ENCODE measurements at regions not wholly inside any gene's neighbourhood (a gene's known extent, or its start where the extent isn't known, plus 50 kb on each side); places are given as distances from the start of the nearest gene placed in this dataset.
"Not testable (repeated sequence)": the region's sequence is repeated elsewhere in the genome, so short reads cannot be mapped to it uniquely, and the experiment has no call there.

DNA sequence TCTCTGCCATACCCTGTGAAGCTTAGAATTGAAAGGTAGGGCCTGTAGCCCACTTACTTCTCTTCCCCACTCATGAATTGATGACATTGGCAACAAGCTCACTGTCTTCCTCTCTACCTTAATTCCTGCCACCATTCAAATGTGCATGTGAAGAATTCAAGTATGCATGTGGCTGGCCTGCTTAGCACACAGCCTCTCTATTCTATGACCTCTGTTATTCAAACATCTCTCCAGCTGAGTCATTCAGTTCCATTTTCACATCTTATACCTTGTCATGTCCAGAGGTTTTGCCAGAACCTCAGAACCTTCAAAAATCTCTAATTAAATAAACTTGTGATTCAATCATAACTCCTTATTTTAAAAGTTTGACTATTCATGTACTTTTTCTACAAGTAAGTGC, 114.7 kb upstream of the MAN2A1 start:
- DNase-seq: no peak

DNA sequence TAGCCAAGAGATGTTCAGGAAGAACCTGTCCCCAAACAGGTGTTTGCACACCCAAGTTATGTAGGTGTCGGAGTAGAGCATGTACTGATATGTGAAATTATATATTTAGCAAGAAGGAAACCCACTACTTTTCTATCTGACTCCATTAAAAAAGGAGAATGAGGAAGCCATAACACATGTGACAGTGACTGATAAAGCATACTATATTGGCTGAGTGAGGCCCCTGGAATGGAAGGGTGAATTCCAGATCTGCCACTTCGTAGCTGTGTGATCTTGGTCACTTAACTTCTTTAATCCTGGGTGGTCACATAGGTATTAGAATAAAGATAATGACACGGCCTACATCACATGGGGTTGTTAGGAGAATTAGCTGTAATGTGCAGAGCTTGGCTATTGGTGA, 116.0 kb upstream of the MAN2A1 start:
- no peak for DNase-seq

DNA sequence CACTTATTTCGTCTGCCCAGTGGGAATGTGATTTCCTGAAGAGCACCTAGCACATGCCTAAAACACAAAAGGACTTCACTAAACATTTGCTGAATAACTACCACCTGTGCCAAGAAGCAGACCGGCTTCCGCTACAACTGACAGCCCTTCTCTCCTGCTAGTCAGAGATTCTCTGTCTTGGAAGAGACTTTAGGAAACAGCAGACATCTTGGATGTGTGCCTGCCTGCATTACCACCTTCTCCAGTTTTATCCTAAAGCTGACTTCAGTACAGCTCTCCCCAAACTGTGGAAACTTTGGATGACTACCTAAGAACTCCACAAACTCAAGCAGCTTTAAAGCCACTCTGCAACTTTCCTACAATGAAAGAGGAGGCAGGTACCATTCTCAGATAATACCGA, 116.5 kb upstream of the MAN2A1 start:
- no peak for DNase-seq

DNA sequence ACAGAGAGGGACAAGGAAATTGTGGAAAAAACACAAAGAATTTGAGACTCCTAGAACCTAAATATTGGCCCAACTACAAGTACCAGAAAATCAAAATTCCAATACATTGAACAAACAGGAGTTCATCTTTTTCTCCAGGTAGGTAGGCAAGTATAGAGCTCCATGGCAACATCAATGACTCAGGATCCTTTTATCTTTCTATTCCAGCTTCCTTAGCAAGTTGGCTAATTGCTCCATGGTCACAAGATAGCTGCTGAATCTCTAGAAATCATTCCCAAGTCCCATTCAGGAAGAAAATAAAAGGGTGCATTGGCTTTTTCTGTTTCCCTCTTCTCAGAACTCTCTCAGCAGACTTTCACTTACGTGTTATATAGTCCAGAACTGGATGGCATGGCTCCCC, 117.9 kb upstream of the MAN2A1 start:
- no peak for DNase-seq

DNA sequence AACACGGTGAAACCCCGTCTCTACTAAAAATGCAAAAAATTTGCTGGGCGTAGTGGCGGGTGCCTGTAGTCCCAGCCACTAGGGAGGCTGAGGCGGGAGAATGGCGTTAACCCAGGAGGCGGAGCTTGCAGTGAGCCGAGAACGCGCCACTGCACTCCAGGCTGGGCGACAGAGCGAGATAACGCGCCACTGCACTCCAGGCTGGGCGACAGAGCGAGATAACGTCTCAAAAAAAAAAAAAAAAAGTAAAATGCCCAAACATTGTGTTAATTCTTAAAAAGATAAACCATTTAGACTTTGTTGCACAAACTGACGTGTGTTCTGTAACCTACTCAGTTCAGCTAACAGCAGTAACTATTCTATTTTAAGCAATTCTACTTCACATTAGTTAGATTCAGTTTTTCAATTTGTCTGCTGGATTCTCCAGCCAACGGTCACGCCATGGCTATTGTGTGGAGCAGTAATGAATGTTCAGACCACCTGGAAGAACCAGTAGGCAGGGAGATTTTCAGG, 119.3 kb upstream of the MAN2A1 start:
- no peak for DNase-seq

DNA sequence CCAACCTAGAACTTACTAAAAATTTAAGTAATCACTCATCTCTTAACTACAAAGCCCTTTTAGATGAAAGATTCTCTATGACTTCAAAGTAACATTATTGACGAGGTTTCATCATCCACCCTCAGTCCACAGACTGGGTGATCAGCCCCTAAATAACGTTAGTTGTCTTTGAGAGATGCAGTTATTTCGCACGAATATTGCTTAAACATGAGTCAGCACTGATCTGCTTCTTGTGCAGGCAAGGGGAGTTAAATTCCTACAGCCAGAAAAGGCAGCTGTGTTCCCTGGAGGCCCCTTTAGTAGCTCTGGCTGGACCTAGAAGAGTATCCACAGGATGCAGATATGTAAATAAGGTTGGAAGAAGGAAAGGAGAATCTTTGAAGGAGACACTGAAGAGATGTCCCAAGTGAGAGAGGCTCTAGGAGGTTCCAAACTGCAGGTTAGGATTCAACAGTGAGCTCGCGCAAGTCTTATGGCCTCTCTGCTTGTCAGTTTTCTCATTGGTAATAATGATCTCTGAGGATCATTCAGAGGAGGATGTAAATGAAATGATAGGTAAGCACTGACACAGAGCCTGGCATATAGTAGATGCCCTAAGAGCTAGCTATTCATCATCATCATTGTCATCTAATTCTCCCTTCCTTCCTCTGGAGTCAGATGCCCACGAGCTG, 122.2 kb upstream of the MAN2A1 start:
- no peak for DNase-seq

DNA sequence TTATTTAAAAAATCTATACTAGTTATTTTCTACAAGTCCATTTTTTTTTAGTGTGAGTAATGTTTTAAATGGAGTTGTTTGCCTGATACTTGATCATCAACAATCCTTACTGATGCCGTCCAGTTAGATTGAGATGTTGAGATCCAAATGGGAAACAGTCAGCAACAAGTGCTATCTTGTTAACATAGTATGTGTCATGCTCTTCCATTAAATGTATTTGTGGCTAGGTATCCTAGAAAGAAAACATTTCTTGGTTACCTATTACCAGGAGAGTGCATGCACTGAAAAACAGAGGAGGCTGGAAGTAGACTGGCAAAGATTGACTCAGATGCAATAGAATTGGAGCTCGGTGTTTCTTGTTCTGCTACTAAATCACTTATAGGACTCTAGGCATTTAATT, 123.4 kb upstream of the MAN2A1 start:
- DNase-seq: no peak

DNA sequence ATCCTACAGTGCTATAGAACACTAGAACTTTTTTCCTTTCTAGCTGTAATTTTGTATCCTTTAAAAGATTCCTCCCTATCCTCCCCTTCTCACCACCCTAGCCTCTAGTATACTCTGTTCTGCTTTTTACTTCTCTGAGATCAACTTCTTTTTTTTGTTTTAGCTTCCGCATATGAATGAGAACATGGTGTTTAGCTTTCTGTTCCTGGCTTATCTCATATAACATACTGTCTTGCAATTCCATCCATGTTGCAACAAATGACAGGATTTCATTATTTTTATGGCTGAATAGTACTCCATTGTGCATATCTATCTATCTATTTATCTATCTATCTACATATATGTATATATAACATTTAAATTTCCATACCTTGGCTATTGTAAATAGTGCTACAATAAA, 126.0 kb upstream of the MAN2A1 start:
- no peak for DNase-seq

DNA sequence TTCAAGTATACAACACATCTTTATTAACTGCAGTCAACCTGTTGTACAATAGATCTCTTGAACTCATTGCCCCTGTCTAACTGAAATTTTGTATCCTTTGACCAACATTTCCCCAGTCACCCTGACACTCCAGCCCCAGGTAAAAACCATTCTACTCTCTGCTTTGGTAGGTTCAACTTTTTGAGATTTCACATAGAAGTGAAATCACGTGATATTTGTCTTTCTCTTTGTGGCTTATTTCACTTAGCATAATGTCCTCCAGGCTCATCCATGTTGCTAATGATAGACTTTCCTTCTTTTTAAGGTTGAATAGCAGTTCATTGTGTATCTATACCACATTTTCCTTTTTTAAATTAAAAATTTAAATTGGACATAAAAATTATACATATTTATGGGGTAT, 126.5 kb upstream of the MAN2A1 start:
- no peak for DNase-seq

DNA sequence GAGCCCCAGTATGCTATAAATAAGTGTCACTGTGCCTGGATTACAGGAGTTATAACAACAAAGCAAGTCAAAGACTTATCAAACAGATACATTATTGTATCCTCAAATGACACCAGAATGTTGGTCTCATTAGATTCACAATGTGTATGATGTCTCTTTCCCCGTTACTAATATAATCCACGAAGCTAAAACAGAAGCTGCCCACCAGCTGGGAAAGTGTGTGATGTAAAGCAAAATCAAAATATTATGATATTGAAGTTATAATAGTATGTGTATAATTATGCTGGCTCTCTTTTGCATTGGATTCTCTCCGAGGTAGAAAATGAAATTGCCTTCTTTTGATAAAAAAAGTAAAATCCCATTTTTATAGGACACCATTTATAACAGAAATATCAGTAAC, 127.3 kb upstream of the MAN2A1 start:
- DNase-seq: no peak

DNA sequence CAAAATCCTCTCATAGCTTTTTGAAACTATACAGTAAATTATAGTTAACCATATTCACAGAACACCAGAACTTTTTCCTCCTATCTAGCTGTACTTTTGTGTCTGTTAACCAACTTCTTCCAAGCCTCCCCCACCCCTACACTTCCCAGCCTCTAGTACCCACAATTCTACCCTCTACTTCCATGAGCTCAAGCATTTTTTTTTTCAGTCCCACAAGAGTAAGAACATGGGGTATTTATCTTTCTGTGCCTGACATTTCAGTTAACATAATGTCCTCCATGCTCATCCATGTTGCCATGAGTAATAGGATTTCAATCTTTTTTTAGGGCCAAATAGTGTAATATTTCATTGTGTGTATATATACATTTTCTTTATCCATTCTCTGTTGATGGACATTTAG, 128.3 kb upstream of the MAN2A1 start:
- DNase-seq: no peak

DNA sequence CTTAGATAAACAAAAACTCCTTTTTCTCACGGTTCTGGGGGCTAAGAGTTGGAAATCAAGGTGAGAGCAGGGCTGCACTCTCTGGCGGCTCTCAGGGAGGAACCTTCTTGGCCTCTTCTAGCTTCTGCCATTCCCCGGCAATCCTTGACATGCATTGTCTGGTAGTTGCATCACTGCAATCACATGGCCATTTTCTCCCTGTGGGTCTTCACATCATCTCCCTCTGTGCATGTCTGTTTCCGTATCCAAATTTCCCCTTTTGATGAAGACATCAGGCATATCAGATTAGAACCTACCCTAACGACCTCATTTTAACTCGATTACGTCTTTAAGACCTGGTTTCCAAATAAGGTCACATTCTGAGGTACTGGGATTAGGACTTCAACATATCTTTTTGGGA, 129.2 kb upstream of the MAN2A1 start:
- DNase-seq: no peak

DNA sequence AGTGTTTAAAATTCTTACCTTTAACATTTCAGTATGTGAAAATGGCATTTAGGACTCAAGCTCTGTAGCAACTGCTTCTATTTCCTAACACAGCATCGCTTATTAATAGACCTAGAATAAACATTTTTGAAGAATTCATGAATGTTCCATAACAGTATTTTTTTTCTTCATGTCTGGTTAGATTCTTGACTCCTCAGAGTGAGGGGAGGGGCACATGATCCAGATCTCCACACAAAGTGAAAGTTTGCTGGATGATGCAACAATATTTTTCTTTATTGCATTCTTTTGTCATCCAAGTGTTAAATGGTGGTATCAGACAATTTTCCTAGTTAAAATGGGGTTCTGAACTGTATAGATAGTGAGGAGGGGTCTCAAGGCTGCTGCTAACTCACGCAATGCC, 130.8 kb upstream of the MAN2A1 start:
- no peak for DNase-seq

DNA sequence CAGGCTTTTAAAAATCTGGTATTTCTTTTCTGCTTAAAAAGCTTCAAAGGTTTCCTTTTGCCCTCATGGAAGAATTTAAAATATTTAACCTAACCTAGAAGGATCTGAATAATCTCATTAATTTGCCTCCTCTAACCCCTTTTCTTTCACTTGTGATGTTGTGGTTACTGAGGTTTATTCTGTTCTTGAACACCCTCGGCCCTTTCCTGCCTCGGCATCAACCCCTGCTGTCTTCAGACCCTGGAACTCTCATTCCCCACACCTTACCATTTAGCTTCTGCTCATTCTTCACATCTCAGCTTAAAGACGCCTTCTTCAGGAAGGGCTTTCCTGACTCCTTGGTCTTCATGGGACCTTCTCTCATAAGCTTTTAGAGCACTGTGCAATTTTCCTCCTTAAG, 131.4 kb upstream of the MAN2A1 start:
- DNase-seq: no peak

DNA sequence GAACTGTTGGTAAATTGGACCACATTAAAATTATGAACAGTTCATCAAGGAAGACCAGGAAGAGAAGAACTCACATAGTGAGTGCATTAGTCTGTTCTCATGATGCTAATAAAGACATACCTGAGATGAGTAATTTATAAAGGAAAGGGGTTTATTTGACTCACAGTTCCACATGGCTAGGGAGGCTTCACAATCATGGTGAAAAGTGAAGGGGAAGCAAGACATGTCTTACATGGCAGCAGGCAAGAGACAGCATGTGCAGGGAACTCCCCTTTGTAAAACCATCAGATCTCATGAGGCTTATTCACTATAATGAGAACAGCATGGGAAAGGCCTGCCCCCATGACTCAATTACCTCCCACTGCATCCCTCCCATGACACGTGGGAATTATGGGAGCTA, 135.9 kb upstream of the MAN2A1 start:
- DNase-seq: no peak

DNA sequence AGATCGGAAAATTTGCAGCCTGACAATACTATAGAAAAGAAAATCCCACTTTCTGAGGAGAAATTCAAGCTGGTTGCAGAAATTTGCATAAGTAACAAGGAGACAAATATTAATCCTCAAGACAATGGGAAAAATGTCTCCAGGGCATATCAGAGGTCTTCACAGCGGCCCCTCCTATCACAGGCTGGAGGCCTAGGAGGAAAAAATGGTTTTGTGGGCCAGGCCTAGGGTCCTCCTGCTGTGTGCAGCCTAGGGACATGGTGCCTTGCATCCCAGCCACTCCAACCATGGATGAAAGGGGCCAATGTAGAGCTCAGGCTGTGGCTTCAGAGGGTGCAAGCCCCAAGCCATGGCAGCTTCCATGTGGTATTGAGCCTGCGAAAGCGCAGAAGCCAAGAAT, 138.5 kb upstream of the MAN2A1 start:
- not testable (repeated sequence) for DNase-seq

DNA sequence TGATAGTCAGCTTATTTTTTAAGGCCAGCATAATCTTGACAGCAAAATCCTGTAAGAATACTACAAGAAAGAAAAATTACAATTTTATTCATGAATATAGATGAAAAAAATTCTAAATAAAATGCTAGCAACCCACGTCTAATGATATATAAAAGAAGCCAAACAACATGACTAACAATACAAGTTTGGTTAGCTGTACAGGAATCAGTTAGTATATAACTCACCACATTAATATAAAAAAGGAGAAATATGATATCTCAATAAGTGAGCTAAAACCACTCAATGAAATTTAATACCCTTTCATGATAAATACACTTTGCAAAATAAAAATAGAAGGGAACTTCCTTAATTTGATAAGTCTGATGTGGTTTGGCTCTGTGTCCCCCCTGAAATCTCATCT, 139.7 kb upstream of the MAN2A1 start:
- DNase-seq: no peak

DNA sequence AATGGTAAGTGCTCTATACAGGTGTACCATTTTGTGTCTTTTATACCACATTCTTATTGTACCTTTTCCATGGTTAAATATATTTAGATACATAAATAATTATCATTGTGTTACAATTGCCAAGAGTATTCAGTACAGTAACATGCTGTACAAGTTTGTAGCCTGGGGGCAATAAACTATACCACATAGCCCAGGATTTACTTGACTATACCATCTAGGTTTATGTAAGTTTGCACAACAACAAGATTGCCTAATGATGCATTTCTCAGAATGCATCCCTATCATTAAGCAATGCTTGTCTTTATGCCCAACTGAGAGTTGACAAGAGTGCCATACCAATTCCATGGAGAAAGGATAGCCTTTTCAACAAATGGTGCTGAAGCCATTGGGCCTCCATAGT, 136.7 kb upstream of the PJA2 start:
- no peak for DNase-seq

DNA sequence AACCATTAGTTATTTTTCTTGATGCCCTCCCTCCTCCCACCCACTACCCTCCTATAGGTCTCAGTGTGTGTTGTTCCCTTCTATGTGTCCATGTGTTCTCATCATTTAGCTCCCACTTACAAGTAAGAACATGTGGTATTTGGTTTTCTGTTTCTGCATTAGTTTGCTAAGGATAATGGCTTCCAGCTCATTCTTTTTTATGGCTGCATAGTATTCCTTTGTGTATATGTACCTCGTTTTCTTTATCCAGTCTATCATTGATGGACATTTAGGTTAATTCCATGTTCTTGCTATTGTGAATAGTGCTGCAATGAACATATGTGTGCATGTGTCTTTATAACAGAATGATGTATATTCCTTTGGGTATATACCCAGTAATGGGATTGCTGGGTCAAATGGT, 135.1 kb upstream of the PJA2 start:
- DNase-seq: not testable (repeated sequence)

DNA sequence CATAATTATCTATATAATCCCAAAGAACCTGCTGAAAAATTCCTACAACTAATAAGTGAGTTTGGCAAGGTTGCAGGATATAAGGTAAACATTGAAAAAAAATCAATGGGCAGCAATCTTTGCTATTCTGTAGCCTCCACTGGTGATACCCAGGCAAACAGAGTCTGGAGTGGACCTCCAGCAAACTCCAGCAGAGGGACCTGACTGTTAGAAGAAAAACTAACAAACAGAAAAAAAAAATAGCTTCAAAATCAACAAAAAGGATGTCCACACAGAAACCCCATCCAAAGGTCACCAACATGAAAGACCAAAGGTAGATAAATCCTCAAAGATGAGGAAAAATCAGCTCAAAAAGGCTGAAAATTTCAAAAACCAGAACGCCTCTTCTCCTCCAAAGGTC, 128.9 kb upstream of the PJA2 start:
- not testable (repeated sequence) for DNase-seq

DNA sequence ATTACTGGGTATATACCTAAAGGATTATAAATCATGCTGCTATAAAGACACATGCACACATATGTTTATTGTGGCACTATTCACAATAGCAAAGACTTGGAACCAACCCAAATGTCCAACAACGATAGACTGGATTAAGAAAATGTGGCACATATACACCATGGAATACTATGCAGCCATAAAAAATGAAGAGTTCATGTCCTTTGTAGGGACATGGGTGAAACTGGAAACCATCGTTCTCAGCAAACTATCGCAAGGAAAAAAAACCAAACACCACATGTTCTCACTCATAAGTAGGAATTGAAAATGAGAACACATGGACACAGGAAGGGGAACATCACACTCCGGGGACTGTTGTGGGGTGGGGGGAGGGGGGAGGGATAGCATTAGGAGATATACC, 125.3 kb upstream of the PJA2 start:
- DNase-seq: not testable (repeated sequence)

DNA sequence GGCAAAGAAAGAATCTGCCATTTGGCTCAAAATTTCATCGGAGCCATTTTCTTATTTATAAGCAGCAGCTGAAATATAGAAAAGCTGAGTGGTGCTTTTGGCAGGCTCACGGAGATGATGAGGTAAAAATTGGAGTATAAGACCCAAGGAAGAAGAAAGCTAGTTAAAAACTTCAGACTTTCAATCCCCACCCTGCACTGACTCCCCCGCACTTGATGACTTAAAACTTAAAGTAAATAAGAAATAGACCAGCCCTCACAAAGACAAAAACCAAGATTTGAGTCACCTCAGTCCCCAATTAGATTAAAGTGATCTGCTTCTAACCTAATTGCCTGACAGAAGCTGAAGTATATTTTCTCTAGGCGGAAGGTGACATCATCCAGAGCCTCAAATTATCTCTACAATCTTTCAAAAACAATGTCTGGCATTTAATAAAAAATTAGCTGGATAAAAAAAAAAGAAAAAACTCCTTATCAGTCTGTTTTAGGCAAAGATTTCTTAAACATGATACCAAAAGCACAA, 124.0 kb upstream of the PJA2 start:
- no peak for DNase-seq

DNA sequence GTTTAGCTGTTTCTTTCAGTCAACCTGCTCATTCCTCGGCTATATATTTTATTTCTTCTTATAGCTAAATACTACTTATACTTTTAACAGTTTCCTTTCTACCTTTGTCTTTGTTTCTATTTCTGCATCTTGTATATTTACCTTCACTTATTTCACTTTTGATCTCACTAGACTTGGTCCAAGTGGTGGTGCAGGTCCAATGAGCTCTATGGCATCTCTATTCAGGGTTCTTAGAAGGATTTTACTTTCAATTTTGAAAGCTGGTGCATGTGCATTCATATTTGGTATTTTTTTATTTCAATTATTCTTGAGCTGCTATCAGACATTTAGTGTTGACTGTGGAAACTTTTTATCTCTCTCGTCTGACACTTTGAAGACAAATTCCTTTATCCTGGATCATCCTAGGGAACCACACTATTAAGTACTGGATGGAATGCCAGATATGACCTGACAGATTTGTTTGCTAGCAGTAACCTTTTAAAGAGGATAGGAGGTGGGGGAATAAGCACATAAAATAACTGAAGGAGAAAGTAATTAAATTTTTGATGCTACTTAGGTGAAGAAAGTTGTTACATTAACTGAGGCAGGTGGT, 123.1 kb upstream of the PJA2 start:
- DNase-seq: no peak

DNA sequence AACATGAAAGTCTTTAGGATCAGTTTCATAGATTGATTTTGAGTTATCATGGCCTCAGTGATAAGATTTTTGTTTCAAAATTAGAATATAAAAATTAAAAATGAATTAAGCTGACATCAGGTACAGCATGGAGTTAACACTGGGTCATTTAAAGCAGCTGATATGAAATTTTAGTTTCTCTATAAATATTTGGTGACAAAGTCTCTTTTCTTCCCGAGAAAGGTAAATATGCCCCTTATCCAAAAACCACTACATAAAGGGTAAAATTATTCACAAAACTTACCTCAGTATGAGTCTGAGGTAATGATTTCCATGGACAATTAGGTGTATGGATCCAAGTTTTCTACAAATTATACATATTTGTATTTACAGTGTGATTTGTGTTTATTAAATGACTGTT, 121.5 kb upstream of the PJA2 start:
- DNase-seq: no peak

DNA sequence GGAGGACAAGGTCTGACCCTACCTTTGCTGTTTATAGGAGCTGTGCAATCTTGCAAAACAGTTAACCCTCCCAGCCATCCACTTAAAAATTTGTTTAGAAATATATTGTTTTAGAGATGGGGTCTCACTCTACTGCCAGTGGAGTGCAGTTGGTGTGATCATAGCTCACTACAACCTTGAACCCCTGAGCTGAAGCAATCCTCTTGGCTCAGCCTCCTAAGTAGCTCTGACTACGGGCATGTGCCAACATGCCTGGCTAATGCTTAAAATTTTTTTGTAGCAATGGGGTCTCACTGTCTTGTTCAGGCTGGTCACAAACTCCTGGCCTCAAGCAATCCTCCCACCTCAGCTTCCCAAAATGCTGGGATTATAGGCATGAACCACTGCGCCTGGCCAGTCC, 120.2 kb upstream of the PJA2 start:
- no peak for DNase-seq
